H54 (cell line): ENCODE measurements at regions not wholly inside any gene's neighbourhood (a gene's known extent, or its start where the extent isn't known, plus 50 kb on each side); places are given as distances from the start of the nearest gene placed in this dataset.

ENCODE experiments used
- DNase-seq: peaks from one replicate; pipeline ENCODE4 v3.0.0; 2011; ENCODE audit warnings: low spot score, mixed read lengths; ENCODE audit not compliant: insufficient read length
- FAIRE-seq: peaks from 3 replicates; lab custom pipeline; 2011; peaks lifted over from hg19 to GRCh38; lab: Jason Lieb, UNC
- POLR2A ChIP-seq: IDR thresholded peaks from 2 replicates; pipeline ENCODE4 v1.6.1; 2011; ENCODE audit warnings: low read depth, mild to moderate bottlenecking, low read length

GRCh38 chr6:10276660-10277287 lies 138.1 kb downstream of the TFAP2A start:
- FAIRE-seq: no peak

DNA sequence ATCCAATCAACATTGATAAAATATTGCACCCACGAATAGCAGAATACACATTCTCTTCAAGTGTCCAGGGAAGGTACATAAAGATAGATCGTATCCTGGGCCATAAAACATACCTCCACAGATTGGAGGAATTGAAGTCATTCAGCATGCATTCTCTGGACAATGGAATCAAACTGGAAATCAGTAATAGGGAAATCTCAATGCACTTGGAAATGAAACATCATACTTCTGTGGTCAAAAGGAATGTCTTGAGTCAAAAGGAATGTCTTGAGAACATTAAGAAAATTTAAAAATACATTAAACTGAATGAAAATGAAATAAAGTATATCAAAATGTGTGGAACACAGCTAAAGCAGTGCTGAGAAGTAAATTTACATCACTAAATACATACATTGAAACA lies 138.8 kb downstream of the TFAP2A start:
- no peak for TF ChIP-seq POLR2A
- FAIRE-seq (peak; percentile 95), DNase-seq (no peak)

More at GRCh38 chr6:10276660-10277287, 138.1 kb downstream of the TFAP2A start:
- no peak for TF ChIP-seq POLR2A
- DNase-seq: no peak

- no peak for TF ChIP-seq POLR2A
- DNase-seq (no peak), FAIRE-seq (peak; percentile 72)
These were observed 142.3 kb downstream of the TFAP2A start for GRCh38 chr6:10272591-10272990.

DNA sequence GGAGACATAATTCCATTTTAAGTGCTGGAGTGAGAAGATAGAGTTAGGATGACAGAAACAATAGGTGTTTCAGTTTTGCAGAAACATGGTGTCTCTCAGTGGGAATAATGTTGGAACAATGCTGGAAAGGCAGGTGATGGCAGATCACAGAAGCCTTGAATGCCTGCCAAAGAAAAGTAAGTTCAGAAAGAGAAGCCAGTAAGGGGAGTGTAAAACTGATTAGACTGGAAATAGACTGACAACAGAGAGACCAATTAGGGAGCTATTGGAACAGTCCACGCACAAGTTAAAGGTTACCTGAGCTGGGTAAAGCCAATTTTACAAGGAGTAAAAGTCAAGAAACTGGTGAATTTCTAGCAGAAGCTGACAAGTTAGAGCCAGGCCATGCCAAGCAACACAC lies 142.9 kb downstream of the TFAP2A start:
- FAIRE-seq (peak; percentile 55), DNase-seq (no peak)
- no peak for TF ChIP-seq POLR2A

DNA sequence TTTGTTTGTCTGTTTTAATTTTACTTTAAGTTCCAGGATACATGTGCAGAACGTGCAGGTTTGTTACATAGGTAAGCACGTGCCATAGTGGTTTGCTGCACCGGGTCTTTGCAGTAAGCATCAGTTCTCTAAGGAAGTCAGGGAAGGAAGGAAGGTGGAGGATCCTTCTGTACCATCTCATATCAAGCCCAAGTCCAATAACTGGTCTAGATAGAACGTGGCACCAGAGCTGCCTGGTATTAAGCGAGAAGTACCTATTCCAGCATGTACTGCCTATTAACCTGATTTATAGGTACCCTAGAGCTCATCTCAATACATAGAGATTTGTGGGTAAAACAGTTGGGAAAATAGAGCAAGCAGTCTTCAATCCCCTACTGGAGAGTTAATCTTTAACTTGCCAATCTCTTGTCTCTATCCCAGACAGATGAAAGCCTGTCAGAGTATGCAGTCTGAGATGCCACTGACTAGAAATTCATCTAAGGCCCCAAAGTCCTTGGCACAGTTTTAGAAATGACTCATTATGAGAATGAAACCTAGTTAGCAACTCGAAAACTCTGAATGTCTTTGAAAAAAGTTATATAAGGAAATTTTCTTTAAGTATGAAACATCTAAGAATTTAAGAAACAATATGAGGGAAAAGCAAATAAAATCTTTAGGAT lies 144.9 kb downstream of the TFAP2A start:
- FAIRE-seq: no peak
- DNase-seq: no peak
- no peak for TF ChIP-seq POLR2A

DNA sequence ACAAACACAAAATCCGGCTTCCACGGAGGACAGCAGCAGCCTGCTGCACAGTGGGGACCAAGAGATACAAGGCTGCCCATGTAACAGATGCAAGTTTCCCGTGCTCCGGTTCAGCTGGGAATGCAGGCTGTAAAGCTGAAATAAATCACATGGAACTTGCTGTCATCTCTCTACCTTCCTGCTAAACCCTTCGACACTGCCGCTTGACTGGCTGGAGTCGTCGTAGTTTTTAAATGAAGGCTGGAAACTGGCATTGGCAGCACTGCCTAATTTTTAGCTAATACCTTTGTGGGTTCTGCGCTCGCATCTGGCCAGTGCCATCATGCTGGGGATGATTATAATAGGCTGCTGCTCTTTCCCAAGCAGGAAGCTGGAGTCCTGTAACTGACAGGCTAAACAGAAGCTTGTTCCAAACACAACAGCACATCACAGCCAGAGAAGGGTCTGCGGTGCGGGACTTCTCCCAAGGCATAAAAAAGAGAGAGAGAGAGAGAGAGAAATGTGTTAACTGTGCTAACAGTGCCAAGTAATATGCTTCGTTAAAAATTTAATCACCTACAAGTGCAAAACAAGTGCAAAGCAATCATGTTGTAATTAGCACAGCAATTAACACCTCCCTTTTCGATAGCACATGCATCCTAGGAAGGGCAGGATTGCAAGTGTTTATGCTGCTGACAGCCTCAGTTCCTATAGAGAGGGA lies 146.1 kb downstream of the TFAP2A start:
- FAIRE-seq (no peak), DNase-seq (no peak)
- no peak for TF ChIP-seq POLR2A

DNA sequence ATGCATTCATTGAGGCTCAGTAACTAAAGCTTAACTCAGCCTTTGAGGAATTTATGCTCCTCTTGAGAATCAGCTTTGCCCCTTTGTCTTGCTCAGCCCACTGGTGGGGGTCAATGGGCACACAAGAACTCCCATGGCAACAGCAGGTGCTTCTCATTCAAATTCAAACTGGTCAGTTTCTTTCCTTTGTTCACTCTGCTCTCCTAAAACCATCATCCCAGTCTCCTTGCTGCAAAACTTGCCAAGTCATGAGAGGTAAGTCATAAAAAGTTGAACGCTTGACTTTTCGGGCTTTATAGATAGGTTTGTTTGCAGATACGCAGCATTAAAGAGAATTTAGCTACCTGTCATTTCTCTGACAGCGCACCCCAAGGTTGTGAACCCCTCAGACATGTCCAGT lies 146.8 kb downstream of the TFAP2A start:
- TF ChIP-seq POLR2A: no peak
- FAIRE-seq (no peak), DNase-seq (no peak)

- FAIRE-seq: no peak
- DNase-seq: no peak
- no peak for TF ChIP-seq POLR2A
These were observed 148.4 kb downstream of the TFAP2A start for GRCh38 chr6:10266462-10266861.

DNA sequence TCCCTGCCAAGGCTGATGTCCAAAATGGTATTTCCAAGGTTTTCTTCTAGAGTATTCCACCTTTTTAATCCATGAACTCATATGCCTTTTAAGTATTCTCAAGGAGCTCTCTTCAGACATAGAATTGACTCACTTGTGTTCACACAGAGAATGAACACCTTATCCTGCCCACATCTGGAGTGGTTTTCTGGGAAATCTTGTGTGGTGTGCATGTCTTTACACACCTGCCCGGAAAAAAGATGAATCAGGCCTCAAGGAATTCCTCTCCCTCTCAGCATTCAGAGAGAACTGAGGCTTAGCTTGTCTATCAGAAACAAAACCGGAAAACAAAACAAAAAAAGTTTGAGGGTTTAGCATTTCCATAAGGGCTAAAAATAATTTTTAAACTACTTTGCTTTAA lies 148.8 kb downstream of the TFAP2A start:
- TF ChIP-seq POLR2A: no peak
- no peak for DNase-seq
- no peak for FAIRE-seq

DNA sequence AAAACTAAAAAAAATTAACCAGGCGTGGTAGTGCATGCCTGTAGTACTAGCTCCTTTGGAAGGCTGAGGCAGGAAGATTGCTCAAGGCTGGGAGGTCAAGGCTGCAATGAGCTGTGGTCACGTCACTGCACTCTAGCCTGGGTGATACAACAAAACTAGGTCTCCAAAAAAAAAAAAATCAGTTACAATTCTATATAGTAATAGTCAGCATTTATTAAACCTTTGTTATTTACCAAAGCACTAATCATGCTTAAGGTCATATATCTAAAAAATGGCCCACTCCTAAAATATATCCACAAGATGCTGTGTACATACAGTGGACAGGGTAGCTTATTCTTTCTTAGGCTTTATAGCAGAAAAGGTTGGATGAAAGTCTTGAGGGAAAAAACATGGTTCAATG lies 152.4 kb downstream of the TFAP2A start:
- no peak for DNase-seq
- TF ChIP-seq POLR2A: no peak
- FAIRE-seq: no peak

GRCh38 chr6:10259671-10260070 lies 155.2 kb downstream of the TFAP2A start:
- DNase-seq (no peak), FAIRE-seq (no peak)
- no peak for TF ChIP-seq POLR2A

DNA sequence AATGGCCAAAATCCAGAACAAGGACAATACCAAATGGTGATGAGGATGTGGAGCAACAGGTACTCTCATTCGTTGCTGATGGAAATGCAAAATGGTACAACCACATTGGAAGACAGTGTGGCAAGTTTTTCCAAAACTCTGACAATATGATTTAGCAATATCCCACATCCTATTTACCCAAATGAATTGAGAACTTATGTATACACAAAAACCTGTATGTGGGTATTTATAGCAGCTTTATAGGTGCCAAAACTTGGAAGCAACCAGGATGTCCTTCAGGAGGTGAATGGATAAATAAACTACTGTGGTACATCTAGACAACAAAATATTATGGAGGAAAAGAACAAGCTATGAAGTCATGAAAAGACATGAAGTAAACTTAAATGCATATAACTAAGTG lies 156.5 kb downstream of the TFAP2A start:
- no peak for FAIRE-seq
- TF ChIP-seq POLR2A: no peak

DNA sequence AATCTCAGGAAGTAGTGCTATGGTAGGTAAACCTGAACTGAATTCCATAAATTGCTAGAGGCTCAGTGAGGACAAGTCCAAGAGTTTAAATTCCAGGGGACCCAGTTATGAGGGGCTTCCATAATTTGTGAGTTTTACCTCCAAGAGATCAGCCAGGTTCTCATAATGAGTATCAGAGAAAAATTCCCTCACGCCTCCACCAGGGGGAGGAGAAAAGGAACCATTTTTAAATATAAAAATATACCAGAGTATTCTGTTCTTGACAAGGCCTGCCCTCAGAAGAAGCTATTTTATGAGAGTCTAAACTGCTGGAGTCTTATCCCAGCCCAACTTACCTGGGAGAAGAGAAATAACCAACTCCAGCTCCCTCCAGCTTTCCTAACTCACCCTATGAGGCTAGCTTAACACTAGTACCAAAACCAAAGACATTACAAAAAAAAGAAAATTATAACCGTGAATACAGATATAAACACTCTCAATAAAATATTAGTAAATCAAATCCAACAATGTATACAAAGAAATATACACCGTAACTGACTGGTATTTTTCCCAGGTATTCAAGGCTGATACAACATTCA lies 158.7 kb downstream of the TFAP2A start:
- DNase-seq (peak; percentile 10), FAIRE-seq (no peak)
- TF ChIP-seq POLR2A: no peak

More for the DNA sequence above, 156.5 kb downstream of the TFAP2A start:
- DNase-seq: no peak

DNA sequence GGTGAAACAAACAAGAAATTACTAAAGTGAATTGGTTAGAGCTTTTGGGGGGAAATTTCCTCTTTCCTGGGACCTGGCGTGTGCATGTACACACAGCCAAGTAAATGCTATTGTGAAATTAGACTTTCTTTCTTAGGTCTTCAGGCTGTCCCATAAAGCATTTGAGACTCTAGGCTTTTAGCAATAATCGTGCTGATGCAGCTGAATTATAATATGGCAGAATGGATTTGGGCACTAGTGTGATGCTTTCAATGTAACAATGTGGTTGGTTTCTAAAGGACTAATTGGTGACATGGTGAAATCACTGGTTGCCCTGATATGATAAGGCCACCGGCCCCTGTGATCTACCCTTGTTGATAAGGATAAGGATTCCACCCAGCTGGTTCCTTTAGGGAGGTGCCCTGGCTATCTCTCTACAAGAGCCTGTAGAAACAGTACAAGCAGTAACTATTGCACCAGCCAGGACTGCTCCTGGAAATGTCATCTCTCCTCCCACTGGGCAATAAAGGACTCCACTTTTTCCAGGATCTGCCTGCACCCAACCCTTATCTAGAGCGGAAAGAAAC lies 164.1 kb downstream of the TFAP2A start:
- no peak for FAIRE-seq
- no peak for DNase-seq
- TF ChIP-seq POLR2A: no peak
